HCT116 (cell line): ENCODE measurements at regions not wholly inside any gene's neighbourhood (a gene's known extent, or its start where the extent isn't known, plus 50 kb on each side); places are given as distances from the start of the nearest gene placed in this dataset.
"Not testable (repeated sequence)": the region's sequence is repeated elsewhere in the genome, so short reads cannot be mapped to it uniquely, and the experiment has no call there.

Experiments used
- ATAC-seq: fragments of 200-7000 bp; cut with Tn5 transposase; 2 replicates; pipeline ENCODE4 v1.9.1; 2020; ENCODE audit warnings: mild to moderate bottlenecking, moderate library complexity
- BruUV-seq: library from RNA; stranded (reverse); fragments of 400-500 nt; replicated peaks from 2 replicates; lab custom pipeline; 2021; lab: Mats Ljungman, UMichigan
- CTCF ChIA-PET: fragments of 300-600 bp; sonication (Branson Sonifier 250); formaldehyde crosslinking; loops from one replicate; lab custom pipeline; 2021; ENCODE audit warnings: antibody characterized with exemption; lab: Charles Lee
- POLR2A ChIA-PET: fragments of 300-600, 350-600 bp; sonication (Branson Sonifier 250); formaldehyde crosslinking; loops from one replicate; lab custom pipeline; 2021; ENCODE audit warnings: antibody characterized with exemption; lab: Charles Lee
- RAD21 ChIA-PET, 2 experiments: fragments of 300-600 bp; sonication (Branson Sonifier 250); formaldehyde crosslinking; loops; one replicate each; lab custom pipeline; 2023; ENCODE audit warnings: low total read pairs in 2 of 2; ENCODE audit not compliant: uncharacterized antibody in 2 of 2, unreplicated experiment in 2 of 2, low non-redundant PET in 1 of 2; lab: Charles Lee
- DNase-seq: peaks from one replicate; pipeline ENCODE4 v3.0.0-alpha.2; 2010; ENCODE audit warnings: low read depth, low spot score
- H2AFZ ChIP-seq: fragments of 200-600 bp; shearing (Covaris generic), sonication (generic); 2 replicates; pipeline ENCODE4 v1.6.1; 2017; ENCODE audit warnings: low read depth, mixed run types, mixed read lengths, antibody characterized with exemption, low read length; ENCODE audit not compliant: poor library complexity, severe bottlenecking
- H3K27ac ChIP-seq: 2 replicates; pipeline ENCODE4 v1.5.1; 2012; ENCODE audit warnings: low read depth, low read length
- H3K27me3 ChIP-seq: fragments of 200-600 bp; sonication (generic); 2 replicates; pipeline ENCODE4 v1.6.1; 2016; ENCODE audit warnings: mixed run types, low read length, mixed read lengths; ENCODE audit not compliant: insufficient read depth
- H3K36me3 ChIP-seq, 2 experiments: fragments of 200-500 bp in 1 of 2; fragments of 200-600 bp in 1 of 2; sonication (Bioruptor generic) in 1 of 2; sonication (generic) in 1 of 2; 2 replicates each; pipeline versions ENCODE4 v1.5.1 to v1.6.1; 2014 to 2016; ENCODE audit warnings: low read length in 2 of 2, inconsistent platforms in 1 of 2, mixed read lengths in 1 of 2, mixed run types in 1 of 2; ENCODE audit not compliant: insufficient read depth in 2 of 2, control insufficient read depth in 1 of 2
- H3K4me1 ChIP-seq, 2 experiments: fragments of 200-600 bp in 1 of 2; sonication (generic) in 1 of 2; 2 replicates each; pipeline versions ENCODE4 v1.5.1 to v1.6.1; 2012 to 2017; ENCODE audit warnings: low read length in 2 of 2, inconsistent platforms in 1 of 2, mild to moderate bottlenecking in 1 of 2, mixed read lengths in 1 of 2, mixed run types in 1 of 2, moderate library complexity in 1 of 2; ENCODE audit not compliant: insufficient read depth in 2 of 2, control insufficient read depth in 1 of 2
- H3K4me2 ChIP-seq: fragments of 200-600 bp; sonication (generic); 2 replicates; pipeline ENCODE4 v1.6.1; 2017; ENCODE audit warnings: mixed run types, low read length, mixed read lengths
- H3K4me3 ChIP-seq, 2 experiments: fragments of 200-600 bp in 1 of 2; sonication (generic) in 1 of 2; replicated peaks in 1 of 2; 2 replicates each; pipeline ENCODE4 v1.5.1; 2011 to 2016; ENCODE audit warnings: low read length in 2 of 2, control low read depth in 1 of 2, low read depth in 1 of 2, mild to moderate bottlenecking in 1 of 2, mixed read lengths in 1 of 2, mixed run types in 1 of 2
- H3K79me2 ChIP-seq: fragments of 200-600 bp; sonication (generic); 2 replicates; pipeline ENCODE4 v1.6.1; 2017; ENCODE audit warnings: mild to moderate bottlenecking, mixed run types, low read length, moderate library complexity, mixed read lengths; ENCODE audit not compliant: insufficient read depth
- H3K9ac ChIP-seq: fragments of 200-600 bp; sonication (generic); 2 replicates; pipeline ENCODE4 v1.6.1; 2016; ENCODE audit warnings: low read length, mixed read lengths
- H3K9me2 ChIP-seq: fragments of 200-600 bp; sonication (generic), shearing (Covaris generic); 2 replicates; pipeline ENCODE4 v1.6.1; 2017; ENCODE audit warnings: mixed run types, mild to moderate bottlenecking, moderate library complexity; ENCODE audit not compliant: insufficient read depth
- H3K9me3 ChIP-seq, 2 experiments: fragments of 200-500 bp in 1 of 2; fragments of 200-600 bp in 1 of 2; sonication (Bioruptor generic) in 1 of 2; sonication (generic) in 1 of 2; 2 replicates each; pipeline ENCODE4 v1.6.1; 2014 to 2017; ENCODE audit warnings: low read length in 2 of 2, mixed read lengths in 2 of 2, inconsistent platforms in 1 of 2, low read depth in 1 of 2, mild to moderate bottlenecking in 1 of 2, mixed run types in 1 of 2, moderate library complexity in 1 of 2; ENCODE audit not compliant: control insufficient read depth in 1 of 2, insufficient read depth in 1 of 2
- H4K20me1 ChIP-seq: fragments of 200-600 bp; sonication (generic), shearing (Covaris generic); 2 replicates; pipeline ENCODE4 v1.6.1; 2017; ENCODE audit warnings: mixed run types, mild to moderate bottlenecking, moderate library complexity; ENCODE audit not compliant: insufficient read depth
- CBX3 ChIP-seq: IDR thresholded peaks from 2 replicates; pipeline ENCODE4 v1.6.1; 2012; ENCODE audit warnings: low read depth
- CEBPB ChIP-seq: IDR thresholded peaks from 2 replicates; pipeline ENCODE4 v1.6.1; 2012; ENCODE audit warnings: low read depth
- EGR1 ChIP-seq: IDR thresholded peaks from 2 replicates; pipeline ENCODE4 v1.6.1; 2012; ENCODE audit warnings: low read depth
- EZH2 ChIP-seq: fragments of 200-600 bp; sonication (generic); IDR thresholded peaks from 2 replicates; pipeline ENCODE4 v1.6.1; 2017; ENCODE audit warnings: antibody characterized with exemption, mixed run types
- EZH2phosphoT487 ChIP-seq: fragments of 200-600 bp; IDR thresholded peaks from 2 replicates; pipeline ENCODE4 v1.6.1; 2018; ENCODE audit warnings: antibody characterized with exemption, borderline replicate concordance
- FOSL1 ChIP-seq: IDR thresholded peaks from 2 replicates; pipeline ENCODE4 v1.6.1; 2012; ENCODE audit warnings: low read depth
- JUND ChIP-seq: IDR thresholded peaks from 2 replicates; pipeline ENCODE4 v1.6.1; 2012
- RAD21 ChIP-seq: IDR thresholded peaks from 2 replicates; pipeline ENCODE4 v1.6.1; 2012; ENCODE audit warnings: low read depth, mild to moderate bottlenecking
- SRF ChIP-seq: IDR thresholded peaks from 2 replicates; pipeline ENCODE4 v1.6.1; 2012; ENCODE audit warnings: low read depth
- YY1 ChIP-seq: IDR thresholded peaks from 2 replicates; pipeline ENCODE4 v1.6.1; 2011; ENCODE audit warnings: low read length, low read depth, moderate library complexity, mild to moderate bottlenecking; ENCODE audit not compliant: insufficient replicate concordance; ENCODE audit errors: extremely low read depth
- ZFX ChIP-seq: fragments of 450-650 bp; IDR thresholded peaks from 2 replicates; pipeline ENCODE4 v1.6.1; 2017
- intact Hi-C: fragments of 100-400 bp; cut with micrococcal nuclease; formaldehyde crosslinking; loops from 2 replicates; pipeline ENCODE4 v1.10.0; 2022
- TF ChIP-seq, protein P1 (sequence below): IDR thresholded peaks from 2 replicates; pipeline ENCODE4 v1.6.1; 2012; ENCODE audit warnings: low read depth
- TF ChIP-seq, protein P2 (sequence below): IDR thresholded peaks from 2 replicates; pipeline ENCODE4 v1.6.1; 2012
- TF ChIP-seq, protein P3 (sequence below), 3 experiments: fragments of 200-600 bp in 1 of 3; sonication (generic) in 1 of 3; IDR thresholded peaks in 2 of 3; conservative IDR thresholded peaks in 1 of 3; 2 replicates each; pipeline ENCODE4 v1.5.1; 2012 to 2017; ENCODE audit warnings: low read depth in 2 of 3, low read length in 2 of 3, antibody characterized with exemption in 1 of 3, borderline replicate concordance in 1 of 3, control low read depth in 1 of 3, mild to moderate bottlenecking in 1 of 3, mixed read lengths in 1 of 3, mixed run types in 1 of 3, moderate library complexity in 1 of 3; ENCODE audit not compliant: insufficient read depth in 1 of 3
- TF ChIP-seq, protein P4 (sequence below): IDR thresholded peaks from 2 replicates; pipeline ENCODE4 v1.6.1; 2012

DNA sequence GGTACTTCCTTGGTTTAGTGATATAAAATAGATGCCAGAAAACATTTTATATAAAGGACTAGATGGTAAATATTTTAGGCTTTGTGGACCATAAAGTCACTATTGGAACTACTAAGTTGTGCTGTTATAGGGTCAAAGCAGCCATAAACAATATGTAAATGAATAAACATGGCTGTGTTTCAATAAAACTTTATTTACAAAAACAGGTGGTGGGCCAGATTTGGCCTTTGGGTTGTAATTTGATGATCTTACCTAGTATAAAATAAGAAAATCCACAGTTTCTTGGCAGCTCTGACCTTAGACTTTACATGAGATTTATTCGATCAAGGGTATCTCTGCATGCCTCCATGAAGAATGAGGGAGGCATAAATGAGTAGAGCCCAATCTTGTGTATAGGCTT lies 232.0 kb upstream of the PCDH9 start:
- Histone ChIP-seq H3K36me3 (no peaks in the 10 kb centered on the region), H3K79me2 (no peaks in the 10 kb centered on the region), H3K4me3 (no peak overlapping the region), H3K9ac (no peak overlapping the region), H3K9me2 (no peaks in the 10 kb centered on the region), H3K4me1 (no peaks in the 10 kb centered on the region), H3K27me3 (no peaks in the 10 kb centered on the region), H4K20me1 (no peaks in the 10 kb centered on the region), H3K27ac (no peak overlapping the region), H3K4me2 (no peak overlapping the region), H2AFZ (no peak overlapping the region)
- BruUV-seq, result no TSS peak
- ATAC-seq (no peak), DNase-seq (no peak)
- intact Hi-C loops, result no loop called here
- RAD21 ChIA-PET, result no interaction called here
- CTCF ChIA-PET, result no interaction called here
- POLR2A ChIA-PET, result no interaction called here
- TF ChIP-seq CEBPB (no peak), RAD21 (no peak), EZH2 (no peak), EZH2phosphoT487 (no peak), CBX3 (no peak), ZFX (no peak), SRF (no peak), FOSL1 (no peak), YY1 (no peak), JUND (no peak), EGR1 (no peak)
- TF ChIP-seq, protein P1, sequence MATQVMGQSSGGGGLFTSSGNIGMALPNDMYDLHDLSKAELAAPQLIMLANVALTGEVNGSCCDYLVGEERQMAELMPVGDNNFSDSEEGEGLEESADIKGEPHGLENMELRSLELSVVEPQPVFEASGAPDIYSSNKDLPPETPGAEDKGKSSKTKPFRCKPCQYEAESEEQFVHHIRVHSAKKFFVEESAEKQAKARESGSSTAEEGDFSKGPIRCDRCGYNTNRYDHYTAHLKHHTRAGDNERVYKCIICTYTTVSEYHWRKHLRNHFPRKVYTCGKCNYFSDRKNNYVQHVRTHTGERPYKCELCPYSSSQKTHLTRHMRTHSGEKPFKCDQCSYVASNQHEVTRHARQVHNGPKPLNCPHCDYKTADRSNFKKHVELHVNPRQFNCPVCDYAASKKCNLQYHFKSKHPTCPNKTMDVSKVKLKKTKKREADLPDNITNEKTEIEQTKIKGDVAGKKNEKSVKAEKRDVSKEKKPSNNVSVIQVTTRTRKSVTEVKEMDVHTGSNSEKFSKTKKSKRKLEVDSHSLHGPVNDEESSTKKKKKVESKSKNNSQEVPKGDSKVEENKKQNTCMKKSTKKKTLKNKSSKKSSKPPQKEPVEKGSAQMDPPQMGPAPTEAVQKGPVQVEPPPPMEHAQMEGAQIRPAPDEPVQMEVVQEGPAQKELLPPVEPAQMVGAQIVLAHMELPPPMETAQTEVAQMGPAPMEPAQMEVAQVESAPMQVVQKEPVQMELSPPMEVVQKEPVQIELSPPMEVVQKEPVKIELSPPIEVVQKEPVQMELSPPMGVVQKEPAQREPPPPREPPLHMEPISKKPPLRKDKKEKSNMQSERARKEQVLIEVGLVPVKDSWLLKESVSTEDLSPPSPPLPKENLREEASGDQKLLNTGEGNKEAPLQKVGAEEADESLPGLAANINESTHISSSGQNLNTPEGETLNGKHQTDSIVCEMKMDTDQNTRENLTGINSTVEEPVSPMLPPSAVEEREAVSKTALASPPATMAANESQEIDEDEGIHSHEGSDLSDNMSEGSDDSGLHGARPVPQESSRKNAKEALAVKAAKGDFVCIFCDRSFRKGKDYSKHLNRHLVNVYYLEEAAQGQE, result no peak
- TF ChIP-seq, protein P2, sequence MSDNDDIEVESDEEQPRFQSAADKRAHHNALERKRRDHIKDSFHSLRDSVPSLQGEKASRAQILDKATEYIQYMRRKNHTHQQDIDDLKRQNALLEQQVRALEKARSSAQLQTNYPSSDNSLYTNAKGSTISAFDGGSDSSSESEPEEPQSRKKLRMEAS, result no peak
- TF ChIP-seq, protein P3, sequence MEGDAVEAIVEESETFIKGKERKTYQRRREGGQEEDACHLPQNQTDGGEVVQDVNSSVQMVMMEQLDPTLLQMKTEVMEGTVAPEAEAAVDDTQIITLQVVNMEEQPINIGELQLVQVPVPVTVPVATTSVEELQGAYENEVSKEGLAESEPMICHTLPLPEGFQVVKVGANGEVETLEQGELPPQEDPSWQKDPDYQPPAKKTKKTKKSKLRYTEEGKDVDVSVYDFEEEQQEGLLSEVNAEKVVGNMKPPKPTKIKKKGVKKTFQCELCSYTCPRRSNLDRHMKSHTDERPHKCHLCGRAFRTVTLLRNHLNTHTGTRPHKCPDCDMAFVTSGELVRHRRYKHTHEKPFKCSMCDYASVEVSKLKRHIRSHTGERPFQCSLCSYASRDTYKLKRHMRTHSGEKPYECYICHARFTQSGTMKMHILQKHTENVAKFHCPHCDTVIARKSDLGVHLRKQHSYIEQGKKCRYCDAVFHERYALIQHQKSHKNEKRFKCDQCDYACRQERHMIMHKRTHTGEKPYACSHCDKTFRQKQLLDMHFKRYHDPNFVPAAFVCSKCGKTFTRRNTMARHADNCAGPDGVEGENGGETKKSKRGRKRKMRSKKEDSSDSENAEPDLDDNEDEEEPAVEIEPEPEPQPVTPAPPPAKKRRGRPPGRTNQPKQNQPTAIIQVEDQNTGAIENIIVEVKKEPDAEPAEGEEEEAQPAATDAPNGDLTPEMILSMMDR (IDR thresholded peaks at IDR 0.05 in 2 of 3, conservative IDR thresholded peaks at IDR 0.05 in 1 of 3; ENCODE audit: borderline replicate concordance in 1 of 3, insufficient read depth in 1 of 3, low read depth in 2 of 3, low read length in 2 of 3), result no peak
- TF ChIP-seq, protein P4, sequence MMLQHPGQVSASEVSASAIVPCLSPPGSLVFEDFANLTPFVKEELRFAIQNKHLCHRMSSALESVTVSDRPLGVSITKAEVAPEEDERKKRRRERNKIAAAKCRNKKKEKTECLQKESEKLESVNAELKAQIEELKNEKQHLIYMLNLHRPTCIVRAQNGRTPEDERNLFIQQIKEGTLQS, result no peak
- TF ChIP-seq, all 23 proteins: peak for 0
- H3K9me3 ChIP-seq, result no peaks in the 10 kb centered on the region

DNA sequence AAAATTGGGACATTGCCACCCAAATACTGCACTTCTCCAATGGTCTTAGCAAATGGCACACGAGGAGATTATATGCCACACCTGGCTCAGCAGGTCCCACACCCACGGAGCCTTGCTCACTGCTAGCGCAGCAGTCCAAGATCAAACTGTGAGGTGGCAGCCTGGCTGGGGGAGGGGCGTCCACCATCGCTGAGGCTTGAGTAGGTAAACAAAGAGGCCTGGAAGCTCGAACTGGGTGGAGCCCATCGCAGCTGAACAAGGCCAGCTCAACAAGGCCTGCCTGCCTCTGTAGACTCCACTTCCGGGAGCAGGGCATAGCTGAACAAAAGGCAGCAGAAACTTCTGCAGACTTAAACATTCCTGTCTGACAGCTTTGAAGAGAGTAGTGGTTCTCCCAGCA lies 222.4 kb upstream of the PCDH9 start:
- H4K20me1 ChIP-seq, H3K4me1 ChIP-seq, H3K27me3 ChIP-seq, POLR2A ChIA-PET, H3K4me3 ChIP-seq, H3K27ac ChIP-seq, intact Hi-C loops, ATAC-seq, H3K79me2 ChIP-seq, RAD21 ChIA-PET, DNase-seq, H3K9me2 ChIP-seq, BruUV-seq, H3K9me3 ChIP-seq, CTCF ChIA-PET, H2AFZ ChIP-seq, H3K4me2 ChIP-seq, H3K9ac ChIP-seq, H3K36me3 ChIP-seq: not testable (repeated sequence)
